Suprapubic skin (tissue), 4 donors: ENCODE measurements at regions not wholly inside any gene's neighbourhood (a gene's known extent, or its start where the extent isn't known, plus 50 kb on each side); places are given as distances from the start of the nearest gene placed in this dataset.

ENCODE experiments used
- DNase-seq, 2 donors: peaks; one replicate each; pipeline ENCODE4 v3.0.0-alpha.2; 2019; ENCODE audit warnings: low spot score in 2 of 2
- H3K27ac ChIP-seq: fragments of 200-600 bp; sonication (generic); one replicate; pipeline ENCODE4 v1.5.1; 2019
- H3K27me3 ChIP-seq: fragments of 200-600 bp; sonication (generic); one replicate; pipeline ENCODE4 v1.5.1; 2019
- H3K36me3 ChIP-seq: fragments of 200-600 bp; sonication (generic); one replicate; pipeline ENCODE4 v1.5.1; 2019
- H3K4me1 ChIP-seq: fragments of 200-600 bp; sonication (generic); one replicate; pipeline ENCODE4 v1.5.1; 2019
- H3K4me3 ChIP-seq: fragments of 200-600 bp; sonication (generic); one replicate; pipeline ENCODE4 v1.5.1; 2019; ENCODE audit warnings: mild to moderate bottlenecking
- H3K9me3 ChIP-seq: fragments of 200-600 bp; sonication (generic); one replicate; pipeline ENCODE4 v1.5.1; 2019
- EP300 ChIP-seq: sonication (generic); formaldehyde crosslinking; IDR thresholded peaks from one replicate; pipeline ENCODE4 v1.6.1; 2017; ENCODE audit warnings: antibody characterized with exemption
- POLR2A ChIP-seq, 2 donors: fragments of 450-650 bp; IDR thresholded peaks; one replicate each; pipeline ENCODE4 v1.6.1; 2017; ENCODE audit warnings: antibody characterized with exemption in 2 of 2, mild to moderate bottlenecking in 2 of 2, moderate library complexity in 2 of 2
- POLR2AphosphoS5 ChIP-seq, 3 donors: sonication (generic); formaldehyde crosslinking; IDR thresholded peaks; one replicate each; pipeline ENCODE4 v1.6.1; 2017; ENCODE audit warnings: antibody characterized with exemption in 3 of 3
- WGBS: methylation state at CpG from one replicate; pipeline ENCODE4 v1.1.5; 2018; 5-methylcytosine and 5-hydroxymethylcytosine counted together
- TF ChIP-seq, protein P1 (sequence below), 2 donors: fragments of 200-600 bp in 1 of 2; fragments of 450-650 bp in 1 of 2; sonication (generic) in 1 of 2; IDR thresholded peaks; one replicate each; pipeline ENCODE4 v1.5.1; 2016 to 2019; ENCODE audit warnings: antibody characterized with exemption in 2 of 2, mild to moderate bottlenecking in 1 of 2, moderate library complexity in 1 of 2

DNA sequence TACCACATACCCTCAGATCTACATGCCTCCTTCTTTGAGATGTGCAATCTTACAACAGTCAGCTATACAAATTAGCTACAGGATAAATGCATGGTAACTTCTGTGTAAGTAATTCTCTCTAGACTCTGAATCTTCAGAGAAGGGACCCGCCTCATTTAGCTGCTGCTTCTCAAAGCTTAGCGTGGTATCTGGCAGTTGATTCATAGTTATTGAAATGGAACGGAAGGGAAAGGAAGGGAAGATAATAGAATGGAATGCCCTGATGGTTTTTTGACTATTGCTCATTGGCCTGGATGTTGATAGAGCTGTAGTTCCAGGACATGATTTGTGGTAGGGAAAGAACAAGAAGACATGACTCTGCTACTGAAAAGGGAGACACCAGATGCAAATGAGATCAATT lies 498.1 kb upstream of the CRIM1 start:
- Histone ChIP-seq H3K27me3 (no peaks in the 10 kb centered on the region), H3K9me3 (no peaks in the 10 kb centered on the region), H3K4me3 (no peak overlapping the region), H3K36me3 (no peaks in the 10 kb centered on the region), H3K27ac (no peak overlapping the region), H3K4me1 (no peaks in the 10 kb centered on the region)
- DNase-seq: no peak
- TF ChIP-seq POLR2A (IDR thresholded peaks at IDR 0.05): no peak
- WGBS: 75% methylated on average over 3 of the region's 3 CpGs

DNA sequence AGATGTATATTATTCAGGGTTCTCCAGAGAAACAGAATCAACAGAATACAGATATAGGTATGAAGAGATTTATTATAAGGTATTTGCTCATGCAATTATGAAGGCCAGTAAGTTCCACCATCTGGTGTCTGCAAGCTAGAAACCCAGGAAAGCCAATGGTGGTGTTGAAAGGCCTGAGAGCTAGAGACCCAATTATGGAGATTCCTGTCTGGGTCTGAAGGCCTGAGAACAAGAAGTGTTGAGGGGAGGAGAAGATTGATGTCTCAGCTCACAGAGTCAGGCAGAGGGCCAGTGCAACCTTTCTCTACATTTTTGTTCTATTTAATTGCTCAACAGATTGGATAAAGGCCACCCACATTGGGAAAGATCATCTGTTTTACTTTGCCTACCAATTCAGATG lies 524.2 kb upstream of the CRIM1 start:
- Histone ChIP-seq H3K4me1 (no peaks in the 10 kb centered on the region), H3K9me3 (no peaks in the 10 kb centered on the region), H3K4me3 (no peak overlapping the region), H3K27me3 (no peaks in the 10 kb centered on the region), H3K27ac (no peak overlapping the region), H3K36me3 (no peaks in the 10 kb centered on the region)
- no peak for DNase-seq
- no peak for TF ChIP-seq POLR2AphosphoS5 (IDR thresholded peaks at IDR 0.05)
- no peak for TF ChIP-seq EP300

DNA sequence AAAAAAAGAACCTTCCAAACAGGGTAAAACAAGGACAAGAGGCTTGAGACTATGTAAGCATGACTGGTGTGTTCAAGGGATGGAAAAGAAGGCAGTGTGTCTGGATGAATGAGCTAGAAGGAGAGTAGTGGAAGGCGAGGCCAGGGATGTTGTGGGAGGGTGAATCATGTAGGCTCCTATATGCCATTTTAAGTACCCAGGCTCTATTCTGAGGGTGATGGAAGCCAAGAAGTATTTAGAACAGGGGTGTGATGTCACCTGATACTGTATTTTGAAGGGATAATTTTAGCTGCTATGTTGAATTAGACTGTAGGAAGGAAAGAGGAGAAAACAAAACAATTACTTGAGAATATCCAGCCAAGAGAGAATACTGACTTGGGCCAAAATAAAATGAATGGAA lies 524.7 kb upstream of the CRIM1 start:
- TF ChIP-seq, protein P1, sequence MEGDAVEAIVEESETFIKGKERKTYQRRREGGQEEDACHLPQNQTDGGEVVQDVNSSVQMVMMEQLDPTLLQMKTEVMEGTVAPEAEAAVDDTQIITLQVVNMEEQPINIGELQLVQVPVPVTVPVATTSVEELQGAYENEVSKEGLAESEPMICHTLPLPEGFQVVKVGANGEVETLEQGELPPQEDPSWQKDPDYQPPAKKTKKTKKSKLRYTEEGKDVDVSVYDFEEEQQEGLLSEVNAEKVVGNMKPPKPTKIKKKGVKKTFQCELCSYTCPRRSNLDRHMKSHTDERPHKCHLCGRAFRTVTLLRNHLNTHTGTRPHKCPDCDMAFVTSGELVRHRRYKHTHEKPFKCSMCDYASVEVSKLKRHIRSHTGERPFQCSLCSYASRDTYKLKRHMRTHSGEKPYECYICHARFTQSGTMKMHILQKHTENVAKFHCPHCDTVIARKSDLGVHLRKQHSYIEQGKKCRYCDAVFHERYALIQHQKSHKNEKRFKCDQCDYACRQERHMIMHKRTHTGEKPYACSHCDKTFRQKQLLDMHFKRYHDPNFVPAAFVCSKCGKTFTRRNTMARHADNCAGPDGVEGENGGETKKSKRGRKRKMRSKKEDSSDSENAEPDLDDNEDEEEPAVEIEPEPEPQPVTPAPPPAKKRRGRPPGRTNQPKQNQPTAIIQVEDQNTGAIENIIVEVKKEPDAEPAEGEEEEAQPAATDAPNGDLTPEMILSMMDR (IDR thresholded peaks at IDR 0.05): no peak
- TF ChIP-seq POLR2AphosphoS5 (IDR thresholded peaks at IDR 0.05) (no peak), EP300 (no peak), POLR2A (IDR thresholded peaks at IDR 0.05) (no peak)
- H3K27me3 ChIP-seq: no peaks in the 10 kb centered on the region
- DNase-seq: no peak
- WGBS: 90% methylated on average over 1 of the region's 1 CpG
- no peaks in the 10 kb centered on the region for H3K9me3 ChIP-seq
- no peaks in the 10 kb centered on the region for H3K36me3 ChIP-seq
- H3K4me3 ChIP-seq: no peak overlapping the region
- H3K27ac ChIP-seq: no peak overlapping the region
- no peaks in the 10 kb centered on the region for H3K4me1 ChIP-seq

DNA sequence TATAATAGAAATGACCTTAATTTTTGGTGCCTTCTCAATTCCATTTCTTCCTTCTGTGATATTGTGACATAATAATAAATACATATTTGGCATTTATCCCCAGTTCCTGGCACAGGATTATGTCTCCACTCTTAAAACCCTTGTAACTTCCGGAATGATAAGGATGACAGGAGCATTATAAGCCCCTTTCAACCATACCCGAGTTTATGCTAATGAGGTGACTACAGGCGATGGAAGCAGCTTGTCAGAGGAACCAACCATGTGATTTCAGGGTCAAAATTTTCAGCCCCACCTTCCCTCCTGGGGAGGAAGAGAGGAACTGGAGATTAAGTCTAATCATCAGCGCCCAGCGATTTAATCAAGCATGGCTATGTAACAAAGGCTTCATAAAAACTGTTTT lies 528.5 kb upstream of the CRIM1 start:
- no peak overlapping the region for H3K4me3 ChIP-seq
- TF ChIP-seq EP300 (no peak), POLR2A (IDR thresholded peaks at IDR 0.05) (no peak), POLR2AphosphoS5 (IDR thresholded peaks at IDR 0.05) (no peak)
- TF ChIP-seq, protein P1 (IDR thresholded peaks at IDR 0.05): no peak
- no peaks in the 10 kb centered on the region for H3K4me1 ChIP-seq
- no peaks in the 10 kb centered on the region for H3K9me3 ChIP-seq
- no peak overlapping the region for H3K27ac ChIP-seq
- 75% methylated on average over 5 of the region's 5 CpGs for WGBS
- H3K27me3 ChIP-seq: no peaks in the 10 kb centered on the region
- H3K36me3 ChIP-seq: no peaks in the 10 kb centered on the region
- no peak for DNase-seq

DNA sequence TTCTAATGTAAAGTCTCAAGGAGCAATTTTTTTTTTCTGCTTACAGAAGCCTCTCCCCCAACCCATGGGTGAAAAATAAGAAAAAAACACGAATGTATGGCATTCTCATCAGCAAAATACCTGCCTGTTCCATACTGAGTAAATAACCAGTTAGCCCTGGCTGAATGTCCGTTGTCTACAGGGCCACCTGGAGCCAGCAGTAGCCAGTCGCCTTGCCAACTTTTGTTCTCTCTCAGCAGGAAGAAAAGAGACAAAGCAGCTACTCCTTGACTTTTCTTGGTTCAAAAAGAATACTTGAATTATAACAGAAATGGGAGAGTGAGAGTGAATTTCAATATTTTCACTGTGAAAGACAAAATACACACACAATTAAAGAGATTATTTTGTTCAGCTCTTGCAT lies 532.9 kb upstream of the CRIM1 start:
- 50% methylated on average over 3 of the region's 3 CpGs for WGBS
- Histone ChIP-seq H3K27me3 (no peaks in the 10 kb centered on the region), H3K27ac (no peak overlapping the region), H3K4me3 (no peak overlapping the region), H3K36me3 (no peaks in the 10 kb centered on the region), H3K4me1 (no peaks in the 10 kb centered on the region), H3K9me3 (no peaks in the 10 kb centered on the region)
- no peak for DNase-seq
- TF ChIP-seq EP300 (no peak), POLR2AphosphoS5 (IDR thresholded peaks at IDR 0.05) (no peak), POLR2A (IDR thresholded peaks at IDR 0.05) (no peak)
- TF ChIP-seq, protein P1 (IDR thresholded peaks at IDR 0.05): no peak

DNA sequence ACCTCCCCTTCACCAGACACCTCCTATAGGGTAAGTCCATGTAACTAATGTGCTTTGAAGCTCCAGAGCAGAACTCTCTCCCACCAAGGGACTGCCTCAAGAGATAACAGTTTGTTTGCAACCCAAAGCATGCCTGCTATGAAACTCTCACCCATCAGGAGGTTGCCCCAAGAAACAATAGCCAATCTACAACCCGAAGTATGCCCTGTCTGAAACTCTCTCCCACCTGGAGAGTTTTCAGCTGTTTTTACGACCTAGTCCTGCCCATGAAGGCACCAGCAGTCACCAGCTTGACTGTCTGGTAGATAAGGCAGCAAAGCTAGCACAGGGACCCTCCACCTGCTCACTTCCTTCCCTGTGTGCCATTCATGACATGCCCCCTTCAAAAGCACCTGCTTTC lies 533.9 kb upstream of the CRIM1 start:
- no peak overlapping the region for H3K27ac ChIP-seq
- H3K4me3 ChIP-seq: no peak overlapping the region
- no peaks in the 10 kb centered on the region for H3K36me3 ChIP-seq
- H3K27me3 ChIP-seq: no peaks in the 10 kb centered on the region
- no peak for TF ChIP-seq EP300
- no peak for TF ChIP-seq POLR2AphosphoS5 (IDR thresholded peaks at IDR 0.05)
- TF ChIP-seq POLR2A (IDR thresholded peaks at IDR 0.05): no peak
- TF ChIP-seq, protein P1 (IDR thresholded peaks at IDR 0.05): no peak
- H3K9me3 ChIP-seq: no peaks in the 10 kb centered on the region
- 40% methylated on average over 2 of the region's 2 CpGs for WGBS
- no peak for DNase-seq
- H3K4me1 ChIP-seq: no peaks in the 10 kb centered on the region
